HG03045 (cell line): ENCODE measurements at regions not wholly inside any gene's neighbourhood (a gene's known extent, or its start where the extent isn't known, plus 50 kb on each side); places are given as distances from the start of the nearest gene placed in this dataset.
"Not testable (repeated sequence)": the region's sequence is repeated elsewhere in the genome, so short reads cannot be mapped to it uniquely, and the experiment has no call there.

Source experiments
- ATAC-seq: cut with Tn5 transposase; IDR thresholded peaks from one replicate; pipeline ENCODE4 v1.9.1; 2021; ENCODE audit warnings: mild to moderate bottlenecking, moderate library complexity; ENCODE audit not compliant: unreplicated experiment

GRCh38 chr21:35547946-35548774, 499.1 kb upstream of the RUNX1 start:
- ATAC-seq: no peak

GRCh38 chr21:35543746-35544145, 494.6 kb upstream of the RUNX1 start:
- ATAC-seq: no peak

DNA sequence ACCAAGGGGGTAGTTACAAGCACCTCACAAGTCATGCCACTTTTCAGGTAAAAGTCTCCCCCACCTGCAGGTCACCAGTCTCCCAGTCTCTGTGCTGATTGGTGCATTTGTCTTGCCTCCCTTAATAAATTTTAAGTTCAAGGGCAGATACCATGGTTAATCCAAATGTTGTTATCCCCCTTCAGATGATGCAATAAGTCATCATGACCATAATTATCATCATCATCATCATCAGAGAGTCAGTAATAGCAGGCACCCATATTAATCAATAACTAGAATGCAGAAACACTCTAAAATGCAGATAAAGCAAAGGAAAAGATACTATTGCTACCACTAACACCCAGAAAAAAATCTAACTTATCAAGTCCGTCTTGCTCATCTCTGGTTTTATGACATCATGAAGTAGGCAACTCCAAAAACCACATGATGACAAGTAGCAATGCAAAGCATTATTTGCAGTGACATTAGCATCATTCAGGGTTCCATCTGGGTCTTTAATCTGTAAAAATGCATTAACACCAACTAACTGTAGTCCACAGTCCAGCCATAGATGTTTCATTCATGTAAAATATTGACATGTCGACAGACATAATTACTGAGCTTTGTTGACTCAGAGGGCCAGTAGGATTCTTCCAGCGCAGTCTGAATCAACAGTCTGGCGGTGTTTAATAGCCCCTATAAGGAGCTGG, 492.0 kb upstream of the RUNX1 start:
- no peak for ATAC-seq

DNA sequence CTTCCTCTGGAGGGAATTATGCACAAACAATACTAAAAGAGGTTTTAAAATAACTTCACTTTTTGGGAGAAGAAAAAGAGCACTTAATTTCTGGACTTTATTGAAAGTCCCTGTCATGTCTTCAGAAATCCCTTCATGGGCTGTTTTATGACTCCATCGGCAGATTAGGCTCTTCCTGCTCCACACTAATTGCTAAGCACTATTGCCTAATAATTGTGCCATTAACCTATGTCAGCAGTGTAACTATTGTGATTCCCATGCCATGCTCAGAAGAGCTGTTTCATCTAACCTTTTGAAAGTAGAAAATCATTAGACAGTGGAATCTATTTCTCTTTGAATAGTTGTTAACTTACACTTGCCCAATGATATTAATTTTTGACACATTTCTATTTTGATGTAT, 489.3 kb upstream of the RUNX1 start:
- no peak for ATAC-seq

GRCh38 chr21:35537604-35538003, 488.5 kb upstream of the RUNX1 start:
- no peak for ATAC-seq

DNA sequence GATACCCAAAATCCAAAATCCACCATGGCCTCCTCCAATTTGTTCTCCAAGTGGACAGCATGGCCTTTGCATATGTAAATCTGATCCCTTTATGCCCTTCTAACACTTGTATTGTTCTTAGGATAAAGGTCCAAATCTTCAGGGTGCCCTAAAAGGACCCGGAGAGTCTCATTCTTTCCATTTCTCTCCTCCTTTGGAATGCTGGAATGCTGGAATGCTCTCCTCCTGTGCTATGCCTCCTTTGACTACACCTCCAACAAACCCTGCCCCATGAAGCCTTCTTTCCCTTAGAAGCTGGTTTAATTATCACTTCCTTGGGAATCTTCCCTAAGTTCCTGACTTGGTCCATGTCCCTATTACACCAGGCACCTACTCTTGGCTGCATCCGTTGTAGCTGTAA, 484.8 kb upstream of the RUNX1 start:
- ATAC-seq: no peak

GRCh38 chr21:35530766-35531165, 481.7 kb upstream of the RUNX1 start:
- ATAC-seq: no peak

DNA sequence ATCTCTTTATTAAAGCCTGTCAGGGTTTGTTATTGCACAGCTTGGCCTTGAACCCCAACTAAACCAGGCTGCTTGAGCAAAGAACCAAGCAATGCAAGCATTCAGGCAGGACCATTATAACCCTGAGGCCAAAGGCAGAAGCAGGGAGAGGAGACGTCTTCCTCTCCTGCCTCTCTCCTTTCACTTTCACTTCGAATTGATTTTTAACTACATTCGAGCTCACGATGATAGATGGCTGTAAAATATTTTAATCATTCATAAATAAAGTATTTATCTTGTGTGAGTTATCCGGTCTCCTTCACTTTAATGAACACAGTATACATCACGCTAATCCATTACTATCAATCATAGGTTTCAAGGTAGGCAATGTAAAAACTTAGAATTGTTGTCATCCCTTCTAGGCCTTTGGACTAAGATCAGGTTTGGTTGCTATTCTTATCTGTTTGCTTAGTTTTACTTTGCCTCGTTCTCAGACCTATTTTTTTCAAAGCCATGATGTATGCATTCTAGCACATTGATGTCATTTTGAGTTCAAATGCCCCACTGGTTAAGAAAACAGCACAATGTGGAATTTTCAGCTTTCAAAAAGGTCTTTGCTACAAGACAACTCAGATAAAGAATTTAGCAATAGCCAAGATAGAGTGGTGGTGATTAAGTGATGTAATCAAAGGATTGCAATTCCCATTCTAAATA, 480.2 kb upstream of the RUNX1 start:
- no peak for ATAC-seq

GRCh38 chr21:35528116-35529042, 479.3 kb upstream of the RUNX1 start:
- ATAC-seq: no peak

DNA sequence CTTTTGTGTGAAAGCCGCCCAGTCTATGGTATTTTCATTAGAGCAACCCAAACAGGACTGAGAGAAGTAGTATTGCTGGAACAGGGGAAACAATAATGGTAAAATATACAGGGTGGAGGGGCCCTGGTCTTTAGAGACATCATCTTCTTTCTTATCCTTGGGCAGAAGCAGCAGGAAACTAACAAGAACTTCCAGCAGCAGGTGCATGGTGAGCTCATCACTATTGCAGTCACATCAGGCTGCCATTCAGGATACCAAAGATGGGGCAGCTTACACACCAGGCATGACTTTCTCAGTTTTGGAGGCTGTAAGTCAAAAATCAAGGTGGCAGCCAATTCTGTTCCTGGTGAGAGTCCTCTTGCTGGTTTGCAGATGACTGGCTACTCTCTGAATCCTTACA, 478.3 kb upstream of the RUNX1 start:
- ATAC-seq: no peak

DNA sequence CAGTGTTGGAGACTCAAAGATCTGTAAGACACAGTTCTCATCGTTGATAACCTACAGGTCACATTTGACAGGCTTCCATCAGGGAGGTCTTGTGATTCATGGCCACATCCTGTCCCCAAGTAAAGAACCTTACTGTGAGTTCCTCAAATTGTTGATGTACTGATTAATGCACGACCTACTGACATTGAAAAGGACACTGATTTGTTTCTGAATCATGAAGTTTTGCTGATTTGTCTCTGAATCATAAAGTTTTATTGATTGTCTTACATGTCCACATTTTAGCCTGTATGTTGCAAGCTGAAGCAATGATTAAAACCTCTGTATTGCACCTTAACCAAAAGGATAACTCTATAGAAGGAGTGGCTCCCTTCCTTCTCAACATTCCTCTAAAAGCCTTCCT, 476.3 kb upstream of the RUNX1 start:
- no peak for ATAC-seq

DNA sequence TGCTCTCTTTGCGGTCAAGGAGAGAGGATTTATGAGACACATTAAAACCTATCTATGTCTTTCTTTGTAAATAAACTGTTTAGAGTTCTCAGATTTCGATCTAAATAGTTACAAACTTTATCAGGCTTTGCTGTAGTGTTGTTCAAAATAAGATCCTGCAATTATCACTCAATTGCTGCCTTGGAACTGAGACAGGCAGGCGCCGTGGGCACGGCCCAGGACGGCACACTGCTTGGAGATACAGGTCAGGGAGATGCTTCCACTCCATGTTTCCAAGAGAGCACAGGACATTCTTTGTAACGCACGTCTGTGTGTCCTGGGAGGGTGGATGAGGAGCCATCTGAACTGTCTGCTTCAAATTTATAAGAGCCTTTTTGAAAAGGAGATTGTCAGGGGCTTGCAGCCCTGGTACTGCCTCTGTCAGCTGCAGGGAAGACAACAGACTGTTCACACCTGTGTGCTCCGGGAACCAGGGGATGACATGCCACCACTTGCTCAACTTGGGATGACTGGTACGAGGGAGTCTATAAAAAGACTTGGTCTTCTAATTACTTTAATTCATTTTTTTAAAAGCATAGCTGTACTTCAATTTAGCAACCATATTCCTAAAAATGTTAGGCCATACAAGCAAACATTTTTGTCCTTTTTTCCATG, 472.9 kb upstream of the RUNX1 start:
- ATAC-seq: no peak

GRCh38 chr21:35521293-35521692, 472.2 kb upstream of the RUNX1 start:
- no peak for ATAC-seq

- ATAC-seq: no peak
Measured at GRCh38 chr21:35520856-35521255, 471.8 kb upstream of the RUNX1 start.

DNA sequence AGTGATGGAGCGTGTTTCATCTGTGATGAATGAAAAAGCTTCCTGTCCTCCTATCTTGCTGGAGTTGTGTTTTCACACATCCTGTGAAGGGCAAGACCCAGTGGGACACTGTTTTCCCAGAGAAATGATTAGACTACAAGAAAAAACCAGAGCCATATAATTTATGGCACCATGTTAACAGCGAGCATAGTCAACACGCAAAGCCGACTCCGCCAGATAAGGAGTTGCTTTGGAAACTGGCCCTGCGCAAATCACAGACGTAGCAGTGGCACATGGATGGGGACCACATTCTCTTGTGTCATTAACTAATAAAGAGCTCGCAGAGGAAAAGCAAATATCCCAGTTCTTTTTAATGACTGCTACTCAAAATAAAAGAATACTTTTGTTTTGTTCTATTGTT, 471.2 kb upstream of the RUNX1 start:
- ATAC-seq: no peak

DNA sequence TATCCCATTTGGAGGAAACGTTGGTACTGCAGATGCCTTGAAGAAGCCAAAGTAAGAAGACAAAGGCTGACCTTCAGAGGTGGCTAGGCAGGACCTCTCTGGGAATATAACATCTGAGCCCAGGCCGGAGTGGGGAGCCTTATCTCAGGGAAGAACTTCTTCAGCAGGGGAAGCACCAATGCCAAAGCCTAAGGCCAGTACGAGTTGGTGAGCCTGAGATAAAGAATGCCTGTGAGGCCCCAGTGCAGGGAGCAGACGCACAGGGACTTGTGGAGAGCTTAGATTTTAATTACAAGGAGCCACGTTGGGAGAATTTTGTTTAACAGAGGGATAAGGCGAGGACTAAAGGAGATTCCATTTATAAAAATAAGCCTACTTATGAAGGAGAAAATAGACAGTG, 468.8 kb upstream of the RUNX1 start:
- ATAC-seq: no peak

GRCh38 chr21:35516292-35516691, 467.2 kb upstream of the RUNX1 start:
- ATAC-seq: not testable (repeated sequence)

DNA sequence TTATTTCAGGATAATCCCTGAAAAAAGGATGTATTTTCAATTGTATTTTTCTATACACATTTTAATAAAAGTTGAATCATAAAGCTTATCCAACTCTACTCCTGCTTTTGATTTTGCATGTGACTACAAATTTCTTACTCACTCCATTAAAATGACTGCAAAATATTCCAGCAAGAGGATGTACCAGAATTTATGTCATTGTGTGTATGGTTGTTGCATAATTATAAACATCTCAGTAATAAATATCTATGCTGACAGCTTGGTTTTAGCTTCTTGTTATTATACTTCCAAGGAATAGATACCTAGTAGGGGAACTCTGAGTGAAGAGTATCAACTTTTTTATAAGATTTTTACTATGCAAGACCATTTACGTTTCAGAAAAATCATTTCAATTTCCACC, 463.2 kb upstream of the RUNX1 start:
- no peak for ATAC-seq

GRCh38 chr21:35511696-35512162, 462.6 kb upstream of the RUNX1 start:
- ATAC-seq: no peak
